T-helper 1 cell (primary cell): ENCODE measurements at regions not wholly inside any gene's neighbourhood (a gene's known extent, or its start where the extent isn't known, plus 50 kb on each side); places are given as distances from the start of the nearest gene placed in this dataset.

Experiments
- DNase-seq, 5 donors: peaks; one replicate each; pipeline ENCODE4 v3.0.0-alpha.2; 2012 to 2020

DNA sequence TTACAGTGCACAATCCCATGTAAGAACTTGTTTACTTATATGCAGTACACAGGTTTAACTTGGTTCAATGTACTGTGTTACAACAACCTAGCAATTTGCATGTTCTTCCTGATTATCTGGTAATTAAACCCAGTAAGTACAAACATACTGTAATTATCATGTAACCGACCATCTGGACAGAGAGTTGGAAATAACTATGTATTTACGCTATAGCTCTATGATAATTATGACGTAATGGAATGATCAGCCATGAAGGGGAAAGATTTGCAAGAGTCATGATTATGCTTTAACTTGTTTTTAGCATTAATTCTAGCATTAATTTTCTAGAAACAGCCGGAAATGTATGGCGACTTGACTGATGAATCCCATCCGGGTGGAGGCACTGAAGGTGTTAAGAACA, 74.8 kb upstream of the SALL1 start:
- DNase-seq: no peak

DNA sequence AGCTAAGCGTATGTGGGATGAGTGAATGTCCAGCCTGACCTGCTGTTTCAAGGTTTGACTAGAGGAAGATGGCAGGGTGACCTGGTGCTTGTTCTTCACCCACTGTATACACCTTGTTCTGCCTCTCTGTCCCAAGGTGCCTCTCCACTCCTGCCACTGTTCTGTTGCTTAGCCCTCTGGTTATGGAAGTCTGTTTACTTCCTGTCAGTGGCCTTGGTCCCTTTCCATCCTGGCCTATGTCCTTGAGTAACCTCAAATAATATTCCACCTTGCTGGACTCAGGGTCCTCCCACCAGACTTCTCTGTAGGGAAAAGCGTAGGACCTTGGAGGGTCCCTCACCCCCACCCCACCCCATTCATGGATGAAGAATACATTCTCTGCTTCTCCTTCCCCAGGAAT, 73.2 kb upstream of the SALL1 start:
- DNase-seq: no peak

GRCh38 chr16:51222016-51222415, 70.9 kb upstream of the SALL1 start:
- DNase-seq: no peak

- no peak for DNase-seq
Observed at GRCh38 chr16:51211148-51211547, 60.1 kb upstream of the SALL1 start.

GRCh38 chr16:51210087-51210486, 59.0 kb upstream of the SALL1 start:
- no peak for DNase-seq

GRCh38 chr16:51201604-51202003, 50.5 kb upstream of the SALL1 start:
- DNase-seq: no peak
